ENCODE measurements at regions not wholly inside any gene's neighbourhood (a gene's known extent, or its start where the extent isn't known, plus 50 kb on each side); places are given as distances from the start of the nearest gene placed in this dataset.

- no peak for DNase-seq
These were observed 301.8 kb downstream of the HNRNPD start for GRCh38 chr4:82071951-82072350.

GRCh38 chr4:82069883-82070638 lies 303.7 kb downstream of the HNRNPD start:
- DNase-seq = no peak

- DNase-seq = no peak
These were observed 310.8 kb downstream of the HNRNPD start for GRCh38 chr4:82063017-82063416.

GRCh38 chr4:82057990-82058544 lies 315.7 kb downstream of the HNRNPD start:
- DNase-seq = no peak

GRCh38 chr4:82055156-82055555 lies 318.6 kb downstream of the HNRNPD start:
- DNase-seq = no peak

GRCh38 chr4:82053396-82053795 lies 320.4 kb downstream of the HNRNPD start:
- DNase-seq = no peak

GRCh38 chr4:82050796-82051195 lies 323.0 kb downstream of the HNRNPD start:
- DNase-seq = no peak

- no peak for DNase-seq
These were observed 324.5 kb downstream of the HNRNPD start for GRCh38 chr4:82049294-82049693.

GRCh38 chr4:82047731-82048130 lies 326.1 kb downstream of the HNRNPD start:
- DNase-seq = no peak

- no peak for DNase-seq
These were observed 327.0 kb downstream of the HNRNPD start for GRCh38 chr4:82046796-82047195.

GRCh38 chr4:82045267-82045666 lies 328.5 kb downstream of the HNRNPD start:
- DNase-seq = no peak

- DNase-seq = peak; percentile 19
These were observed 329.4 kb downstream of the HNRNPD start for GRCh38 chr4:82044141-82044993.

- no peak for DNase-seq
These were observed 330.0 kb downstream of the HNRNPD start for GRCh38 chr4:82043809-82044137.

- no peak for DNase-seq
These were observed 330.5 kb downstream of the HNRNPD start for GRCh38 chr4:82043081-82043808.

- no peak for DNase-seq
These were observed 331.7 kb downstream of the HNRNPD start for GRCh38 chr4:82042042-82042441.

- DNase-seq = no peak
These were observed 334.9 kb downstream of the HNRNPD start for GRCh38 chr4:82038936-82039335.

- no peak for DNase-seq
These were observed 337.6 kb downstream of the HNRNPD start for GRCh38 chr4:82036181-82036580.

- DNase-seq = no peak
These were observed 338.9 kb downstream of the HNRNPD start for GRCh38 chr4:82034878-82035277.

GRCh38 chr4:82033862-82034261 lies 339.9 kb downstream of the HNRNPD start:
- DNase-seq = no peak

- no peak for DNase-seq
These were observed 342.3 kb downstream of the HNRNPD start for GRCh38 chr4:82031376-82031927.

- DNase-seq = no peak
These were observed 356.1 kb downstream of the HNRNPD start for GRCh38 chr4:82017680-82018079.

- DNase-seq = no peak
These were observed 368.6 kb downstream of the HNRNPD start for GRCh38 chr4:82005158-82005557.

GRCh38 chr4:81997313-81997712 lies 376.5 kb downstream of the HNRNPD start:
- DNase-seq = no peak

Measured in T1000 (cell line).